ENCODE measurements at regions not wholly inside any gene's neighbourhood (a gene's known extent, or its start where the extent isn't known, plus 50 kb on each side); places are given as distances from the start of the nearest gene placed in this dataset.

GRCh38 chr10:35693800-35694199, 51.7 kb upstream of the FZD8 start:
- Mint-ChIP-seq H3K4me1 (no peaks in the 10 kb centered on the region), H3K4me3 (no peak overlapping the region), H3K36me3 (no peaks in the 10 kb centered on the region), H3K27me3 (no peaks in the 10 kb centered on the region), H3K9me3 (no peaks in the 10 kb centered on the region), H3K27ac (no peak overlapping the region)
- DNase-seq = no peak
- CTCF ChIA-PET = no interaction called here

Measured in activated naive CD4-positive, alpha-beta T cell treated with anti-CD3 and anti-CD28 coated beads, Interleukin-2, amount 10 ng/mL, durations not matched to agents 7 days and 5 days (primary cell).